OCI-M1 (cell line): ENCODE measurements at regions not wholly inside any gene's neighbourhood (a gene's known extent, or its start where the extent isn't known, plus 50 kb on each side); places are given as distances from the start of the nearest gene placed in this dataset.
"Not testable (repeated sequence)": the region's sequence is repeated elsewhere in the genome, so short reads cannot be mapped to it uniquely, and the experiment has no call there.

ENCODE experiments used
- DNase-seq: peaks from one replicate; lab custom pipeline; 2025; lab: John Stamatoyannopoulos, UW

DNA sequence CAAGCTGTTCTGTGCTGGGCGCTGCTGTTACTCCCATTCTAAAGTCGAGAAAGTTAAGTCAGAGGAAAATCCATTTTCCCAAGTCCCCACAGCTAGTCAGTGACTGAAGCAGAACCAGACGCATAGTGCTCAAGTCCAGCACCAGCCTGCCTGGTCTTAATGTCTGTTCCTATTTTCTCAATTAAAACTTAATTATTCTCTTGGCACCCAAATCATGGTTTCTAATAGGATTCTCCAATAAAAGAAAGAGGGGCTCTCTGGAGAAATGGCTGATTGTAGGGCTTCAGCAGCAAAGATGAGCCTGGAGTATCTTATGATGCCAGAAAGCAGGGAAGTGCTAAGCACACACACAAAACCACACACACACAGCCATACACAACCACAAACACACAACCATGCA lies 531.0 kb upstream of the SALL3 start:
- DNase-seq = no peak

DNA sequence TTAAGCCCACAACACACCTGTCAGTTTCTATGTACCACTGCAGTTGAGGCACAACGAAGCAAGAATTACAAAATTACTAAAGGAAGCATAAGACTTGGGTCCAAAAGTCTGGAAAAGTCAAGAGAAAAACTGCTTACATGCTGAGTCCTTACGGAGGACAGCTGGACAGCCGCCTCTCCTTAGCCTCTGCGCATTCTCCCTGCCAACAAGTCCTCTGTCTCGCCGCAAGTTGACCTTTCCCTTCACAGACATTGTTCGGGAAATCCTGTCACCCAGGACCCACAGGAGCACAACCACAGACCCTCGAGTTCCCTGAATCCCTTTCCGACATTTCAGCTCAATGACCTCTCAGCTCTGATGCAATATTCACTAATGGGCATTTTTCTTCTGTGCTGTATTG lies 525.4 kb upstream of the SALL3 start:
- DNase-seq = no peak

DNA sequence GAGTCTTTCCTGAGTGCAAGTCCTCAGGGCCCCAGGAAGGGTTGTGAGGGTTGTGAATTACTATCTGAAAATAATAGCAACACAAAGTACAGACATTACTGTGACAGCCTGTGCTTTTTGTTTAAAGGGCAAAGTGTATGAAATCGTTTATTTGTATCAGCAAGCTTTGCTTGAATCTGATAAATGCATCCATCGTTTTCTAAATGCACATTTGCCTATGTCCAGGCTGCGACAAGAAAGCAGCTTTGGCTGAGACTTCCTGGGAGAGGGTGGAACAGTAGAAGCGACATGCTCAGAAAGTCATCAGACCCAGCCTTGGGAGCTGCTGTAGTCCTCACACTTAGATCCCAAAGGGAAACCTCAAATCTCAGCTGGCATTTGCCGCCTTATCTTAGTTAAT lies 524.2 kb upstream of the SALL3 start:
- no peak for DNase-seq

DNA sequence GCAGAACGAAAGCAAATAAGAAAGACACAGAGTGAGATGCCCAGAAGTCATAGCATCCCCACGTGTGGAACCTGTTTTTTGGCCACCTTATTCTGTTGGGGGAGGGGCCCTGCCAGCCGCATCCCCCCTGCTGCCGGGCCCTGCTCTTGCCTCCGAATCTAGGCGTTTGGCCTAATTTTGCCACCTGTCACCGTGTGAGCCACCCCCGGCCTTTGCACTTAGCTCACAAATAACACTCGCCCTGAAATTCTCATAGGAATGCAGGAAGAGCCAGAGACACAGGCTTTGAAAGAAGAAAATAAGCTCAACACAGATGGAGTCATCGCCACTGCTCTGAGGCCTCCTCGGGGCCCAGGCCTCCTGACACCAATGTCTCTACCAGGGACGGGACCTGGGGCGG lies 522.6 kb upstream of the SALL3 start:
- DNase-seq = no peak

DNA sequence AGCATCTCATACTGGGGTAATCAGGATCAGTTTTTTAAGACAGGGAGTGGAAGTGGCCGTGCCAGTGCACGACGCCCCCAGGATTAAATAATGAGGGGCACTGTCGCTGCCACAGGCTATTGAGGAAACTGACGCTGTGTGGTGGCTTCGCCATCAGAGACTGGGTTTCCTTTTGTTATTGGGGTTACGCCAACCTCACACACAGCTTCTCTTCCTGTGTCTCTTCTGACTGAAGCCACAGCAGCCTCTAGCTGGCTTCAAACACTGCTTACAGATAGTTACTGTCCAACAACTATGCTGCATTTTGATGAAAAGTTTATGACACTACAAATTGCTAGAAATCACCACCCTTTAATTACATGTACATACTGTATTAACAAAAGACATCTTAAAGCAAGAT lies 521.9 kb upstream of the SALL3 start:
- DNase-seq = no peak

DNA sequence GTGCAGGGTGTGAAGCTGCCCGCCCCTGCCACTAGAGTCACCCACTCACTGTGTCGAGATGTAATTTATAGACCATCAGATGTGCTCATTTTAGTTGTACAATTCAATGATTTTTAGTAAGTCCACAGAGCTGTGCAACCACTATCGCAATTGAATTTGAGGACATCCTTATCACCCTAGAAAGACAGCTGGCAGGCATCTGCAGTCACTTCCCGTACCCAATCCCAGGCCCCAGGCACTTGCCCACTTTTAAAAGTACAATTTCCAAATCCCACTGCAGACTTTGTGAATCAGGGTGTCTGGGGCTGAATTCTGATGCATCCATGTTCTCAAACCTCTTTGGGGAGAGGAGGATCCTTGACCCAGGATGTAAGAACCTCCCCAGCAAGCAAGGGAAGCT lies 521.3 kb upstream of the SALL3 start:
- DNase-seq = no peak

DNA sequence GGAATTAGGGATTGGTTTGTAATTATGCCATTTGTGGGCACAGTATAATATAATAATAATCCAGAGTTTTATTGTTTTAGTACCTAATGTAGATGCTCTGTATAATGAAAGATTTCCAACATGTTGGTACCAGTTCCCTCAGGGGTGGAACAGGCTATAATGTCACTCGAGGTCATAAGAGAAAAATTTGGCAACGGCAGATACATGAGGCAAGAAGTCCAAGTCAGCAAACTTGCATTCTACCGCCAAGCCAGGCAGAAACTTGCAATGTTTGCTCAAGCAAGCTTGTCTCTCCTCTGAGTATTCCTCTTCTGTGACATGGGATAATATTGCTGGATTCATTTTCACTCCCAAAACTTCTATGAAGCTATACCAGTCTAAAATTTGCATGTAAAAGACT lies 520.0 kb upstream of the SALL3 start:
- no peak for DNase-seq

DNA sequence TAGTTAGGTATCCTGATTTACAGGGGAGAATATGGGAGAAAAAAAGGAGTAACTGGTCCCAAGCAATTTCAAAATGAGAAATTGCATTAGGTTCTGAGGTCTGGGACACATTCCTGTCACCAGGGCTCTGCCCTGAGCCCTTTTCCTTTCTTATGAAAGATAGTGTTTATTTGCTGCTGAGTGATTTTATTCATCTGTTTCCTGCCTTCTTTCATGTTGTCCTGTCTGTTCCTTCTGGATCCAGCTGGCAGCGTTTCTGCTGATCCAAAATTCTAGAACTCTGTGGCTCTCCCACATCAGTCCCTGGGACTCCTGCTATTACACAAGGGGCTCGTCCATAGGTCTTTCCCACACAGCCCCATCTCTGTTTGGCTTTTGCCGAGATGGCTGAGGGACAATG lies 519.1 kb upstream of the SALL3 start:
- DNase-seq = no peak

DNA sequence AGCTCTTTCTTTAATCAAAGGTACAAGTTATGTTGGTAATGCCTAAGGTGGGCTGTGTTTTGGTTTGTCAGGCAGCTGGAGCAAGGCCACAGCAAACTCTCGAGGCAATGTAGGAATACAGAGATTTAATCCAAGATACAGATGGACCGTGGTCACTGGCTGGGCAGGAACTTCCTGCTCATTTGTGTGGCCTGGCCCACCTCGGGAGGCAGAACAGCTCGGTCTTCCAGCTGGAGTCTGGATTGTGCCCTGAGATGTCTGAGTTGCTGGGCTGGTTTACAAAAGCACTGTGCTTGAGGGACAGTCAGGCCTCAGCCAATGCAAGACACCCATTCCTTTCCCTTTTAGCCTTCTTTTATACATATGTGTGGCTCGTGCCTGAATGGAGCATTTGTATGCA lies 506.1 kb upstream of the SALL3 start:
- DNase-seq = no peak

DNA sequence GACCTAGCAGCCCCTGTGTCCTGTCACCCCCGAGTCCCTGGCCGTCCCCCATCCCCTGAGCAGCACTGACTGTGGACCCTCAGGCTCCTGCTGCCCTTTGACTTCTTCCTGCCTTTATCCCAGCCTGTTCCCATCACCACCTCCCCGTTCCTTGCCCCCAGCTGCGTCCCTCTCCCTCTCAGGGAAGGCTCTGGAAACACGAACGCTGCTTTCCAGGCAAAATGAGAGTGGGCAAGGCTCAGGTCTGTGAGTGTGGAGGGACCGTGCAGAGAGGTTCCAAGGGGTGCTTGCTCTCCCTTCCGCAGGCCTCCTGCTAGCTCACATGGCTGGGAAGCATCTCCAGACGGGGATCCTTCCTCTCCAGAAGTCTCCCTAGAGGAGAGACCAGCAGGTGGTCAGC lies 501.8 kb upstream of the SALL3 start:
- DNase-seq = no peak

DNA sequence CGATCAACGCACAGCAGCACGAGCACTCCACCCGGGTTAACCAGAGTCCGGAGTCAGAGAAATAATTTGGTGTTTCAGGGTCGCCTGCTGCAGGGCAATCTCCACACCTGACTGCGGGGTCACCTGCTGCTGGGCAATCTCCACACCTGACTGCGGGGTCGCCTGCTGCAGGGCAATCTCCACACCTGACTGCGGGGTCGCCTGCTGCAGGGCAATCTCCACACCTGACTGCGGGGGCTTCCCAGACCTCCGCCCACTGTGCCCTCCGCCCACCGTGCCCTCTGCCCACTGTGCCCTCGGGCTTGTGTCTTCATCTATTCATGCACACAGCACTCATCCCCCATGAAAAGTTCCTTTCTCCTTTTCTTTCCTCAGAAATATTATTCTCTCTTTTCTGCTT lies 500.2 kb upstream of the SALL3 start:
- no peak for DNase-seq

DNA sequence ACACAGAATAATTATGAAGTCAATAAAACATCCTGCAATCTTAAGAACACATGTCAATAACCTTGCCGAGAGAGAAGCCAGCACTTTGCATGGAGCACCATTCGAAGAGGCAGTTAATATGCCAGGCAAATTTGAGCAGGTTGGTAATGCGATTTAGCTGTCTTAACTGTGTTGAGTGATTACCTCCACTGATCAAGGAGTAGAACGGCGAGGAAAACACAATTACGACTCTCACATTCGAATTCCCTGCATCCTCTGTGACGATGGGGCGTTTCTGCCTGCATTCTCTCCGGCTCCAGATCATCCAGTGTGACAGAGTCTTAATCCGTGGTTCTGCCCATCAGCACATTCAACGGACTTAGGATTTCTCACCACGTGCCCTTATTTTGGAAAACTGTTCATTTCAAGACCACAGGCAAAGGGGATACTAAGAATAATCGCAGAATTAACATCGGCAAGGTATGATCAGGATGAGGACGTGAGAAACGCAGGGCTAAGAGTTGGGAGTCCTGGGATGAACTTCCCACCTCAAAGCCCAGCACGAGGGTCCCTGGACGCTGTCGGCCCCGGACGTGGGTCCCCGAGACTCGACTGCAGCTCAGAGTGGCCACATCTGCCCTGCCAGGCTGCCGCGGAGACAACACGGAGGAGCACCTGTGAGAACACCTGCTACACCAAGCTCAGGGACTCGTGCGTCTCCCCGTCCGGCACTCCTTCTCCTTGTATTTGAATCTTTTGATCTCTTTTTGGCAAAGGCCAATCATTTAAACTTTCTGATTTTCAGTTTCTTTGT lies 499.2 kb upstream of the SALL3 start:
- no peak for DNase-seq

DNA sequence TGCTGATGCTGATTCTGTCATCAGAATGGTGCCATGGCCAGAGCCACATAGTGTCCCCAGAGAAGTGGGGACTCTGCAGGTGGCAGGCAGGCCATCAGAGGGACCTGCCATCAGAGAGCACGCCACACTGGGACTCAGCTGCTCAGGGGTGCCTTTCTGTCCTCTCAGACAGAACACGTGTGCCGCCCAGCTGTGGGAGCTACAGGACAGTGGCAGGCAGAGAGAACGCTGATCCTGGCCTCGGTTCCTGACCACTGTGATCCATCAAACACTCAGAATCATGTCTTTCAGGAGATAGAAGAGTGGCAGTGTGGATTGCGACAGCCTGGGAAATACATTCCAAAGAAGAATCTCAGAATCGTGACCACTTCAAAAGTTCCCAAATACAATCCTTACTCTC lies 497.2 kb upstream of the SALL3 start:
- DNase-seq = no peak

DNA sequence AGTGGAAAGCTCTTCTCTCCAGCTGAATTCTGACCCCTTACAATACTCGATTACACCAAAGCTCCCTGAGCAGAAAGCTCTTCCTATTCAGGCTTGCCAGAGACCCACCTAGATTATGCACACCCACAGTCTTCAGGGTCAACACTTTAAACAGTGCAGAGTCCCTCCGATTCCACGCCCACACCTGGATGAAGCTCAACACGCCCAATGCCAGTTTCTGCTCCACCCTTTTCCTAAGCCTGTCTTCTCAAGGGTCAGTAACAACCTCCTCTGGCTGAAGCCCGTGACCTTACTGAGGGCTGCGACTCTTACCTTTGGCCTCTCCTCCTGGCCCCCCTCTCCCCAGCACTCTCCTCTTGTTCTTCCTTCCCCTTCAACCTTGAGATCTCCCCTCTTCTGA lies 492.0 kb upstream of the SALL3 start:
- no peak for DNase-seq

DNA sequence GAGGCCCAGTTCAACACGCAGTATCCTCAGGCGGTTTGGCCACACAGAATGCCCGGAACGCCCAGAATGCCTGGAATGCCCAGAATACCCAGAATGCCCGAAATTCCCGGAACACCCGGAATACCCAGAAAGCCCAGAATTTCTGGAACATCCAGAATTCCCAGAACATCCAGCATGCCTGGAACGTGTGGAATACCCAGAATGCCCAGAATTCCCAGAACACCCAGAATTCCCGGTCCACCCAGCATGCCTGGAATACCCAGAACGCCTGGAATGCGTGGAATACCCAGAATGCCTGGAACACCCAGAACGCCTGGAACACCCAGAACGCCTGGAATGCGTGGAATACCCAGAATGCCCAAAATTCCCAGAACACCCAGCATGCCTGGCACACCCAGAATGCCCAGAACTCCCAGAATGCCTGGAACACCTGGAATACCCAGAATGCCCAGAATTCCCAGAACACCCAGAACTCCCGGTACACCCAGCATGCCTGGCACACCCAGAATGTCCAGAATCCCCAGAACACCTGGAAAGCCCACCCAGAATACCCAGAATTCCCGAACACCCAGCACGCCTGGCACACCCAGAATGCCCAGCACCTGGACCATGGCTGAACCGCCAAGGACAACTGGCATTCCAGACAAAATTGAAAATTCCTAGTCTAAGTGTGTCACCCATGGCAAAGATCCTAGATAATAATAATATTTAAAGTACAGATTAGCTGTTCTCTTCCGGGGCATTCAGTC lies 487.4 kb upstream of the SALL3 start:
- DNase-seq = no peak

DNA sequence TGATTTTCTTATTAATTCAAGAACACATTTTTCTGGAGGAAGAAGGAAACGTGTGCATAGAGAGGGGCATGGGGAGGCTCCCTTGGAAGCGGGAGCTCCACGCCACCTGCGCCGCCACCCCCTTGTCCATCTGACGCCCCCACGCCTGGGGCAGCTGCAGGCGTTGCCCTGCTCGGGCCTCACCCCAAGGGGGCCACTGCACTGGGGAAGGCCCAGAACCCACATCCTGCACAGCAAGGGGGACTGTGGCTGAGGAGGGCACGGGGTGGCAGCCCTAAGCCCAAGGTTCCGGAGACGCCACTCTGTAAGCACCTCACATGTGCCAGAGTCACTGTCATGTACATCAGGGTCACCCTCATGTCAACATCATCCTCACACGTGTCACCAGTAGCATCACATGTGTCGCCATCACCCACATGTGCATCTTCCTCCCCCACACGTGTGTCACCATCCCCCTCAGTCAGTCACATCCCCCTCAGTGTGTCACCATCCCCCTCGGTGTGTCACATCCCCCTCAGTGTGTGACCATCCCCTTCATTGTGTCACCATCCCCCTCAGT lies 486.7 kb upstream of the SALL3 start:
- DNase-seq = no peak

DNA sequence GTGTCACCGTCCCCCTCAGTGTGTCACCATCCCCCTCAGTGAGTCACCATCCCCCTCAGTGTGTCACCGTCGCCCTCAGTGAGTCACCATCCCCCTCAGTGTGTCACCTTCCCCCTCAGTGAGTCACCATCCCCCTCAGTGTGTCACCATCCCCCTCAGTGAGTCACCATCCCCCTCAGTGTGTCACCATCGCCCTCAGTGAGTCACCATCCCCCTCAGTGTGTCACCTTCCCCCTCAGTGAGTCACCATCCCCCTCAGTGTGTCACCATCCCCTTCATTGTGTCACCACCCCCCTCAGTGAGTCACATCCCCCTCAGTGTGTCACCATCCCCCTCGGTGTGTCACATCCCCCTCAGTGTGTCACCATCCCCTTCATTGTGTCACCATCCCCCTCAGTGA lies 486.1 kb upstream of the SALL3 start:
- not testable (repeated sequence) for DNase-seq

DNA sequence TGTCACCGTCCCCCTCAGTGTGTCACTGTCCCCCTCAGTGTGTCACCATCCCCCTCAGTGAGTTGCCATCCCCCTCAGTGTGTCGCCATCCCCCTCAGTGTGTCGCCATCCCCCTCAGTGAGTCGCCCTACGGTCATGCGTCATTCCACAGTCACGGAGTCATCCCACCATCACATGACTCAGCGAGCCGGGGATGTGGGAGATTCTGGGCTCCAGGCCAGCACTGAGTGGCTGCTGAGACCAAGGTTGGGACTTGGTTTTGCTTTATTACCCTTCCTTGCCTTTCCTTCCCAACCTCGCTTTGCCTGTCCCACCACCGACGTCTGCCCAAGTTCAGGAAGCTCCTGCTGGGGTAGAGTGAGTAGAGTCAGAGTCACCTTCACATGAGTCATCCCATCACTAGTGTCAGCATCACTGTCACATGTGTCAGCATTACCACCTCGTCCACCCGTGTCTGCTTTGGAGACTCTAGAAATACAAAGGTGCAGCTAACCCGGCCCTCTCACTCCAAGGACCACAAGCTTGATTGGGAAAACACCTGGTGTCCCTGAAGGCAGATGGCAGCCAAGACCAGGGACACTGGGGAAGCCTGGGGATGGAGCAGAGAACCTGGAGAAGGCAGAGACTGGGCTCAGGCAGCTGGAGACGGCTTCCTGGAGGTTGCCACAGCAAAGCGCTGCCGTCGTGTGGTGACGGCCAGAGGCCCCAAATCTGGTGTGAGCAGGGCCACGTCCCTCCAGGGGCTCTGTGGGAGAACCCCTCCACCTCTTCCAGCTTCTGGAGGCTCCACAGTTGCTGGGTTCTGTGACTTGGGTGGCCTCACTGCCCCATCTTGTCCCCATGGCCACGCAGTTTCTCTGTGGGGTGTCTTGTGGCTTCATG lies 485.2 kb upstream of the SALL3 start:
- no peak for DNase-seq

DNA sequence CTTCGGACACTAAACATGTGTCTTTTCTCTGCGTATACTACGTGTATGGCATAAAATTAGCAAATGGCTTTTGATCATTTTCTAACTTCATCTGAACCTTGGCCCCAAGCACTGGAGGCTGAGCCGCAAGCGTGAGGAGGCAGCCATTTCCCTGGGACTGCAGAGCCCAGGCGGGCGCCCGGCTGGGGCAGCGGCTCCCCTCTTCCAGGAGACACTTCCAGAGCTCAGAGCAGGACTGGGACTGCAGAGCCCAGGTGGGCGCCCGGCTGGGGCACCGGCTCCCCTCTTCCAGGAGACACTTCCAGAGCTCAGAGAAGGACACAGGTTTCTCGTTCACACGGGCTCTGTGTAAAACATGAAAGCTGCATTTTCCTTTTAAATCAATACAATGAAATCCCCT lies 484.1 kb upstream of the SALL3 start:
- no peak for DNase-seq

DNA sequence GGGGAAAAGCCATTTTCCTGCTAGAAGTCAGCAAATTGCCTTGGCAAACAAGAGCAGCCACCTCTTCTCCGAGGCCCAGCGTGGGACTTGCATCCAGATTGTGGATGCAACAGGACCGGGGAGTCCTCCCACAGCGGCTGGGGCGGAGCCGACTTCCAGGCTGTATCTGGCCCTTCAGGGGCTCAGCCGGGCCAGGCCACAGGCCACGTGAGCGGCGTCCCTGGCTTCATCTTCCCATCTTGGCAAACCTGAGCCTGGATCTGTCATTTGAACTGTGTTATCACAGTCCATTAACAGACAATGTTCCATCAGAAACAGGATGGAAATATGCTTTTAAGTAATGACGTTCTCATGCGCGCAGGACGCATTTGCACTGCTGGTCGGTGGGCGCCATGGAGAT lies 483.5 kb upstream of the SALL3 start:
- no peak for DNase-seq

DNA sequence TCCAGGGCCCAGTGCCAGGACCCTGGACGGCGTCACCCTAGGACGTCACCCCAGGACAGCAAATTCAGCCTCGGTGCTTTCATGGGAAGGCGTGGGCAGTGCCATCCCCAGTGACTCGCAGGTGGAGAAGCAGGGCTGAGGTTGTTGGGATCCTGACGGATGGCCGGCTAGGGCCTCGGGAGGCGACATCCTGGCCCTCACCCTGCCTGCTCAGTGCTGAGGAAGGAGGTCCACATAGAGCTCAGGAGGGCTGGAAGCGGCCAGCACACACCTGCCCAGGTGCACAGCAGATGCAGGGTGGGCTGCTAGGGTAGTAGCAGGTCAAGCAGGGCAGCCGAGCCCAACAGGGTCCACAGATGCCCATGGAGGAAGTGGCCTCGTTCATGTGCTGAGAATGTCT lies 482.0 kb upstream of the SALL3 start:
- no peak for DNase-seq

DNA sequence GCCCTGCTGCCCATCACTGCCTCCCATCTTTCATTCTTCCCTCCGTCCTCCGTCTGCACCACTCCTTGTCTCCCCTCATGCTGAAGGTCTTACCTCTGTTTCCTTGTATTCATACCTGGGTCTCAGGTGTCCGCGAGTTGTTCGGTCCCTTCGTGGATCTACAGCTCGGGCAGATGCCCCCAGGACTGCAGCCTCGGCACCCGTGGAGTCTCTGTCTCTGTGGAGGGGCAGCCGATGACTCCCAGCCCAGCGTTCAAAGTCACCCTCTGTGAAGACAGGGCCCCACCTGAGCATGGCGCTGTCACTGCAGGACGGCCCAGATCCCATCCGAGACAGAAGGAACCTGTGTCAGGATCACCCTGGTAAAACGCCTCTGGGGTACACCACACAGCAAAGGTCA lies 480.0 kb upstream of the SALL3 start:
- DNase-seq = no peak

DNA sequence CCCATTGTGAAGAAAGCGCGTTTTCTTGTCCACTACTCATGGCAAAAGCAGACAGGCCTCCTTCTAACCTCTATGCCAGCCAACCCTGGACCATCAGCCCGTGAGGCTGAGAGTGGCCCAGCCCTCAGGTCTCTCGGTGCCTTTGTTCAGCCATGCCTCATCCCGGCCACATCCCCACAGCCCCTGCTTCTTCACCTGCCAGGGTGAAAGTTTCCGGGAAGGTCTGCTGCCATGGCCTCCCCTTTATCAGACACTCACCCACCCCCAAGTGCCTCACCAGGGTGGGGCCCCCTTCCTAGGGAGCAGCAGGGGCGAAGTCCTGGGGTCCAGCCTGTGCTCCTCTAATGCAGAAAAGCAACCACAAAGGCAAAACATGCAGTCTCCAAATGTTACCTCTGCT lies 478.4 kb upstream of the SALL3 start:
- DNase-seq = no peak
